ENCODE measurements at regions not wholly inside any gene's neighbourhood (a gene's known extent, or its start where the extent isn't known, plus 50 kb on each side); places are given as distances from the start of the nearest gene placed in this dataset.

- TF ChIP-seq EZH2 (IDR thresholded peaks at IDR 0.05; ENCODE audit: low read depth) = no peak
- TF ChIP-seq CTCF (conservative IDR thresholded peaks at IDR 0.05) = no peak
Measured at GRCh38 chr2:129910446-129911362, 68.8 kb upstream of the RAB6C start.
